ENCODE measurements at regions not wholly inside any gene's neighbourhood (a gene's known extent, or its start where the extent isn't known, plus 50 kb on each side); places are given as distances from the start of the nearest gene placed in this dataset.

GRCh38 chr5:129821477-129822131 lies 73.7 kb downstream of the MINAR2 start:
- Histone ChIP-seq H3K27me3 (no peaks in the 10 kb centered on the region), H3K27ac (no peak overlapping the region), H3K4me3 (no peak overlapping the region), H3K4me1 (replicated peaks in 1 of 2) (no peaks in the 10 kb centered on the region), H3K36me3 (replicated peaks in 1 of 2) (no peaks in the 10 kb centered on the region), H3K9me3 (replicated peaks in 1 of 3) (no peaks in the 10 kb centered on the region)
- intact Hi-C loops (cut with DNase I): no loop called here
- no peak for DNase-seq
- no peak for TF ChIP-seq POLR2A (IDR thresholded peaks at IDR 0.05)
- TF ChIP-seq CTCF (IDR thresholded peaks at IDR 0.05): no peak
- WGBS, 4 donors: 66 to 82% (median 73%) methylated on average over 2 of the region's 2 CpGs

- no peaks in the 10 kb centered on the region for H3K36me3 ChIP-seq (replicated peaks in 1 of 2)
- H3K4me1 ChIP-seq (replicated peaks in 1 of 2): no peaks in the 10 kb centered on the region
- H3K27ac ChIP-seq: no peak overlapping the region
- no peaks in the 10 kb centered on the region for H3K9me3 ChIP-seq (replicated peaks in 1 of 3)
- H3K4me3 ChIP-seq: no peak overlapping the region
- peaks cover 4% of the 10 kb centered on the region for H3K27me3 ChIP-seq
- TF ChIP-seq CTCF (IDR thresholded peaks at IDR 0.05): no peak
- no peak for TF ChIP-seq POLR2A (IDR thresholded peaks at IDR 0.05)
- intact Hi-C loops (cut with DNase I): no loop called here
- 68 to 80% (median 71%) methylated on average over 2 of the region's 2 CpGs for WGBS, 4 donors
- DNase-seq: no peak
These were observed 74.0 kb upstream of the CHSY3 start for GRCh38 chr5:129830288-129830687.

- no peak overlapping the region for H3K4me3 ChIP-seq
- H3K9me3 ChIP-seq (replicated peaks in 1 of 3): no peaks in the 10 kb centered on the region
- TF ChIP-seq CTCF (IDR thresholded peaks at IDR 0.05): no peak
- TF ChIP-seq POLR2A (IDR thresholded peaks at IDR 0.05): no peak
- WGBS, 4 donors: 45 to 64% (median 47%) methylated on average over 2 of the region's 2 CpGs
- no peak for DNase-seq
- H3K4me1 ChIP-seq (replicated peaks in 1 of 2): no peaks in the 10 kb centered on the region
- peaks cover 4% of the 10 kb centered on the region for H3K27me3 ChIP-seq
- no peak overlapping the region for H3K27ac ChIP-seq
- intact Hi-C loops (cut with DNase I): no loop called here
- no peaks in the 10 kb centered on the region for H3K36me3 ChIP-seq (replicated peaks in 1 of 2)
These were observed 67.9 kb upstream of the CHSY3 start for GRCh38 chr5:129836321-129836720.

GRCh38 chr5:129844764-129845163 lies 59.5 kb upstream of the CHSY3 start:
- Histone ChIP-seq H3K9me3 (replicated peaks in 1 of 3) (no peaks in the 10 kb centered on the region), H3K27me3 (no peaks in the 10 kb centered on the region), H3K4me3 (no peak overlapping the region), H3K36me3 (replicated peaks in 1 of 2) (no peaks in the 10 kb centered on the region), H3K27ac (no peak overlapping the region), H3K4me1 (replicated peaks in 1 of 2) (no peaks in the 10 kb centered on the region)
- no peak for DNase-seq
- no peak for TF ChIP-seq POLR2A (IDR thresholded peaks at IDR 0.05)
- no peak for TF ChIP-seq CTCF (IDR thresholded peaks at IDR 0.05)
- intact Hi-C loops (cut with DNase I): no loop called here
